ENCODE measurements at regions not wholly inside any gene's neighbourhood (a gene's known extent, or its start where the extent isn't known, plus 50 kb on each side); places are given as distances from the start of the nearest gene placed in this dataset.
"Not testable (repeated sequence)": the region's sequence is repeated elsewhere in the genome, so short reads cannot be mapped to it uniquely, and the experiment has no call there.

- Histone ChIP-seq H3K4me1 (no peaks in the 10 kb centered on the region), H3K27ac (no peak overlapping the region), H3K27me3 (no peaks in the 10 kb centered on the region), H3K9me3 (peaks cover 5% of the 10 kb centered on the region), H3K4me2 (no peak overlapping the region), H3K9ac (no peak overlapping the region), H4K20me1 (no peaks in the 10 kb centered on the region), H3K4me3 (no peak overlapping the region), H3K36me3 (no peaks in the 10 kb centered on the region)
- TF ChIP-seq Cebpa-rat (IDR thresholded peaks at IDR 0.05) = no peak
These were observed 344.2 kb upstream of the SULF2 start for GRCh38 chr20:48129345-48129942.

DNA sequence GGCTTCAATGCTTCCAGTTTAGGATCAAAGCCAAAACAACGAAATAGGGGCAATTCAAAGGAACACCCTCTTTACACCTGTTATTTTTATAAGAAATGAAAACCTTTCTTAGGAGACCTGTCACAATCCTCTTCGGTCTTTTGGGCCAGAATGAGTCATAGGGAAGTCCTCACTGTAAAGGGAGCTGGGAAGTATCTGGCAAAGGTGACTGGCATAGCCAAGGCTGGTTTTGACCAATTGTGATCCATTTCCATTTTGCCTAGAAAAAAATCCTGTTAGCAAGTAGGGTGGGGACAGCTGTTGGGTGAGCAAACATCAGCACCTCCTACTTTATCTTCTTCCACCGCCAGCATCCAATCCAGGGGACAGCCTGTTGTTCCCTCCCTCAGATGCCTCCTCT lies 343.2 kb upstream of the SULF2 start:
- H3K9me3 ChIP-seq = peaks cover 5% of the 10 kb centered on the region
- H3K4me2 ChIP-seq = no peak overlapping the region
- TF ChIP-seq Cebpa-rat (IDR thresholded peaks at IDR 0.05) = no peak
- H3K27ac ChIP-seq = no peak overlapping the region
- no peak overlapping the region for H3K4me3 ChIP-seq
- H3K4me1 ChIP-seq = no peaks in the 10 kb centered on the region
- H3K9ac ChIP-seq = no peak overlapping the region
- no peaks in the 10 kb centered on the region for H4K20me1 ChIP-seq
- no peaks in the 10 kb centered on the region for H3K27me3 ChIP-seq
- no peaks in the 10 kb centered on the region for H3K36me3 ChIP-seq

DNA sequence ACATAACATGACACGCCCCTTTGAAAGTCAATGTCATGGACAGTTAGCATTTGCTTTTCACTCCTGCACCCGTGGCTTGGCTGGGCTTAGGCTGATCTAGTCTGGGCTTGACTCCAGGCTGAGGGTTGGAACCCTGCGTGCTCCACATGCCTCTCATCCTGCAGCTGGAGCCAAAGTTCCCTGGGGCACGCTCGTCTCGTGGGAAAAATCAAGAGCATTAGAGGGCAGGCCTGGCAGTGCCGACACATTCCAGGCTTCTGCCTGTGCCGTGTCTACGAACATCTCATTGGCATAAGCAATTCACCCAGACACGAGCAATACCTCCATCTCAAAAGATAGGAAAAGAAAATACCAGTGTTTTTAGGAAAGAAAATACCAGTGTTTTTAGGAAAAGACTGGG lies 342.7 kb upstream of the SULF2 start:
- H4K20me1 ChIP-seq, H3K9me3 ChIP-seq, H3K9ac ChIP-seq, H3K4me1 ChIP-seq, H3K27me3 ChIP-seq, H3K4me2 ChIP-seq, H3K4me3 ChIP-seq, H3K36me3 ChIP-seq, H3K27ac ChIP-seq: not testable (repeated sequence)

DNA sequence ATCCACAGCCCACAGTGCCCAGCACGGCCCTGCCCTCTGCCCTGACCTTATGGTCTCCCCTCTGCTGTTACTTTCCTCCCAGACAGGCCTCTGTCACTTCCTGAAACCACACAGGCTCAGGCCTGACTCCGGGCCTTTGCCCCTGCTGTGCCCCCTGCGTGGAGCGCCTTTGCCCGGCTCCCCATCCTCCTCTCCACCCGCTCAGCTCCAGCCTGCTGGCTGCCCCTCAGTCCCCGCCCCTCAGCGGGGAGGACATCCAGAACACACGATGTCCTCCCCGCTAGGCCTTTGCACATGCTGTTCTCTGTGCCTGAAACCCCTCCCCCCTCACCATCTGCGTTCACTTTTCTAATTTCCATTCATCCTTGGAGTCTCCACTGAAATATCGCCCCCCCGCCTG lies 341.9 kb upstream of the SULF2 start:
- not testable (repeated sequence) for H3K4me1 ChIP-seq, H3K9me3 ChIP-seq, H3K4me2 ChIP-seq, H3K27me3 ChIP-seq, H3K9ac ChIP-seq, H4K20me1 ChIP-seq, H3K27ac ChIP-seq, H3K4me3 ChIP-seq, H3K36me3 ChIP-seq

GRCh38 chr20:48126227-48126740 lies 341.0 kb upstream of the SULF2 start:
- Histone ChIP-seq H3K4me3 (no peak overlapping the region), H3K9me3 (no peaks in the 10 kb centered on the region), H3K27me3 (no peaks in the 10 kb centered on the region), H3K36me3 (no peaks in the 10 kb centered on the region), H3K9ac (no peak overlapping the region), H3K4me1 (no peaks in the 10 kb centered on the region), H3K27ac (no peak overlapping the region), H3K4me2 (no peak overlapping the region), H4K20me1 (no peaks in the 10 kb centered on the region)
- no peak for TF ChIP-seq Cebpa-rat (IDR thresholded peaks at IDR 0.05)

- no peaks in the 10 kb centered on the region for H3K9me3 ChIP-seq
- no peak overlapping the region for H3K9ac ChIP-seq
- TF ChIP-seq Cebpa-rat (IDR thresholded peaks at IDR 0.05) = no peak
- H3K27ac ChIP-seq = no peak overlapping the region
- no peaks in the 10 kb centered on the region for H3K27me3 ChIP-seq
- no peak overlapping the region for H3K4me2 ChIP-seq
- no peak overlapping the region for H3K4me3 ChIP-seq
- H4K20me1 ChIP-seq = no peaks in the 10 kb centered on the region
- H3K36me3 ChIP-seq = no peaks in the 10 kb centered on the region
- H3K4me1 ChIP-seq = no peaks in the 10 kb centered on the region
These were observed 339.7 kb upstream of the SULF2 start for GRCh38 chr20:48124960-48125359.

DNA sequence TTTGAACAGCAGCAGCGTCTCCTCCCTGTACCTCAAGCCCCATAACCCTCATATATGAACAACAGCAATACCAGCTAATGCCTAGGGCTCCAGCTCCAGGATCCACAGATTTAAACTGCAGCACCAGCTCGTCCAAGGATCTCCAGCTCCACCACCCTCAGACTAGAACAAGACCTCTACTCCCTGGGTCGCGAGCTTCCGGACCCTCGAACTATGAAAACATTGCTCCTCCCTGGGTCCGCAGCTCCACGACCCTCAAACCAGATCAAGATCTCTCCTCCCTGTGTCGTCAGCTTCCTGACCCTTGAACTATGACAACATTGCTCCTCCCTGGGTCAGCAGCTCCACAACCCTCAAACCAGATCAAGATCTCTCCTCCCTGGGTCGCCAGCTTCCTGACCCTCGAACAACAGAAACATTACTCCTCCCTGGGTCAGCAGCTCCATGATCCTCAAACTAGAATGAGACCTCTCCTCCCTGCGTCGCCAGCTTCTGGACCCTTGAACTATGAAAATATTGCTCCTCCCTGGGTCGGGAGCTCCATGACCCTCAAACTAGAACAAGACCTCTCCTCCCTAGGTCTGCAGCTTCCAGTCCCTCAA lies 339.0 kb upstream of the SULF2 start:
- Histone ChIP-seq H3K4me3 (no peak overlapping the region), H3K9ac (no peak overlapping the region), H3K27me3 (no peaks in the 10 kb centered on the region), H3K36me3 (no peaks in the 10 kb centered on the region), H3K4me2 (no peak overlapping the region), H3K27ac (no peak overlapping the region), H3K4me1 (no peaks in the 10 kb centered on the region), H4K20me1 (no peaks in the 10 kb centered on the region), H3K9me3 (no peaks in the 10 kb centered on the region)
- no peak for TF ChIP-seq Cebpa-rat (IDR thresholded peaks at IDR 0.05)

- Histone ChIP-seq H3K27ac (no peak overlapping the region), H3K4me3 (no peak overlapping the region), H3K9me3 (no peaks in the 10 kb centered on the region), H3K4me2 (no peak overlapping the region), H3K4me1 (no peaks in the 10 kb centered on the region), H3K9ac (no peak overlapping the region), H4K20me1 (no peaks in the 10 kb centered on the region), H3K36me3 (no peaks in the 10 kb centered on the region), H3K27me3 (no peaks in the 10 kb centered on the region)
- no peak for TF ChIP-seq Cebpa-rat (IDR thresholded peaks at IDR 0.05)
These were observed 334.8 kb upstream of the SULF2 start for GRCh38 chr20:48120120-48120519.

DNA sequence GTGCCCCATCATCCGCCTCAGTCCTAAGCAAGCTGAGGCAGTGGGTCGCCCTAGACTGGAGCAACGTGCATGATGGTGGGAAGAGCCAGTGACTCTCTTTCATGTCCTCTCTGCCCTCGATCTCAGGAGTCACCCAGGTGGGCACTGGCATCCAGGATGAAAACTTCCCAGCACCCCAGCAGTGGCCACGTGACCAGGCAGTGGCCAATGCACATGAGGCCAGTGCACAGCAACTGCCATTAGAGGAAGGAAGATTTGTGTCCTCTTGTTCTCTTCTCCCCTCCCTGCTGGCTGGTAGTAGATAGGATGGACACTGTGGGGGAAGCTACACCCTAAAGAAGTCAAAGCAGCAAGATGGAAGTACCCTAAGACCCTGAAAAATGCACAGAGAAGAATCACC lies 334.1 kb upstream of the SULF2 start:
- H3K27ac ChIP-seq, H3K27me3 ChIP-seq, H3K4me2 ChIP-seq, H3K4me1 ChIP-seq, H4K20me1 ChIP-seq, H3K4me3 ChIP-seq, H3K9me3 ChIP-seq, H3K9ac ChIP-seq, H3K36me3 ChIP-seq: not testable (repeated sequence)

DNA sequence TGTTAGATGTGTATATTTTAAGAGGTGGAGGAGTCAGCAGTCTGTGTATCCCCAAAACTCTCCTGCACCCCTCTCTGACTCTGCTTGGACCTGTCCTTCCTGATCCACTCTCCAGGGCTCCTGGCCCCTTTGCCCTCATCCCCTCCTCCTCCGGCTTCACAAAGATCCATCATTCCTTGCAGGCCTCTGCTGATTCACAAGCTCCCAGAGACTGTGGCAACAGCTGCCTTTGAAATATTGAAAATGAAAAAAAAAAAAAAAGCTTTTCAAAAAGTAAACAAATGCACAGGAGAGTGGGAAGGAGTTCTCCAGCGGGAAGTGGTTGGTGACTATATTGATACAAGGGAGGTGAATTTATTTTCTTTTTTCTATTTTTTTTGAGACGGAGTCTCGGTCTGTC lies 330.2 kb upstream of the SULF2 start:
- Histone ChIP-seq H4K20me1 (no peaks in the 10 kb centered on the region), H3K27ac (no peak overlapping the region), H3K27me3 (no peaks in the 10 kb centered on the region), H3K4me3 (no peak overlapping the region), H3K4me2 (no peak overlapping the region), H3K36me3 (no peaks in the 10 kb centered on the region), H3K4me1 (no peaks in the 10 kb centered on the region), H3K9ac (no peak overlapping the region), H3K9me3 (no peaks in the 10 kb centered on the region)
- TF ChIP-seq Cebpa-rat (IDR thresholded peaks at IDR 0.05) = no peak

- peaks cover 6% of the 10 kb centered on the region for H3K4me1 ChIP-seq
- no peak overlapping the region for H3K4me3 ChIP-seq
- H3K36me3 ChIP-seq = no peaks in the 10 kb centered on the region
- H3K9me3 ChIP-seq = peaks cover 6% of the 10 kb centered on the region
- H3K27me3 ChIP-seq = no peaks in the 10 kb centered on the region
- TF ChIP-seq Cebpa-rat (IDR thresholded peaks at IDR 0.05) = no peak
- H3K4me2 ChIP-seq = no peak overlapping the region
- H3K27ac ChIP-seq = no peak overlapping the region
- no peaks in the 10 kb centered on the region for H4K20me1 ChIP-seq
- H3K9ac ChIP-seq = no peak overlapping the region
These were observed 322.3 kb upstream of the SULF2 start for GRCh38 chr20:48107560-48107959.

Measured in BLaER1 (cell line).